Amniotic stem cell (primary cell): ENCODE measurements at regions not wholly inside any gene's neighbourhood (a gene's known extent, or its start where the extent isn't known, plus 50 kb on each side); places are given as distances from the start of the nearest gene placed in this dataset.
"Not testable (repeated sequence)": the region's sequence is repeated elsewhere in the genome, so short reads cannot be mapped to it uniquely, and the experiment has no call there.

Source experiments
- DNase-seq: peaks from one replicate; lab custom pipeline; 2025; lab: John Stamatoyannopoulos, UW

GRCh38 chr6:56745971-56746370 is 103.3 kb upstream of the DST start:
- DNase-seq: no peak

DNA sequence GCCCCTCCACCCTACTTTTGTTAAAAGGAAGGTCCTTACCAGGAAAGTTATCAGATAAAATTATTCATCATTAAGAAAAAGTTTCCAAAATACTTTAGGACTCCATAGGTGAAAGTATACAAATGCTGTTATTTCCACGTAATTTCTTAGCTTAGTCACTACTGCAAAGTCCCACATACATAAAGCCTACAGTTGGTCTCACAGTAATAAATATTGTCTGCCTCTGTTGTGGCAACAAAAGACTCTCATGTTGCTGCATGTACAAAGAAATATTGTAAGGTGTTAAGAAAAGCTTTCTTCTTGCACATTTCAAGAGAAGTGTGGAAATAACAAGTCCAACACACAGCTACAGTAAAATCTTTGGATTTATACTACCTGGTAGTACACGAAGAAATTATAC is 102.4 kb upstream of the DST start:
- DNase-seq: no peak

DNA sequence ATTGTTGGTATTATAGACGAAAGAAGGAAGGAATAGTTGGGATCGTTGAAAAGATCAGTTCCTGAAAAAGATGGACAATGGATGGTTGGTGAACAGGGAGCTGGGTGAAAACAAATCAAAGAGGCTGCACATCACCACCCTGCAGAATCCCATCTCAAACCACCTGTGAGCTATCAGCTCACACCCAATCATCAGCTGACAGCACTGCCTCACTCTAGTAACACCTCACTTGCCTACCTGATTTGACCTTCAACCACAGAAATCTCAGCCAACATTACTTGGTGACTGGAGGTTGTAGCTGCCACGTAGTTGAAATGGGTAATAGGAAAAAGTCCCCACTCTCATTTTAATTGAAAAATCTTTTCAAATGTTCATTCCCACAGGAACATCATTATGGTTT is 101.8 kb upstream of the DST start:
- DNase-seq: no peak

GRCh38 chr6:56742122-56742791 is 99.6 kb upstream of the DST start:
- DNase-seq: no peak

DNA sequence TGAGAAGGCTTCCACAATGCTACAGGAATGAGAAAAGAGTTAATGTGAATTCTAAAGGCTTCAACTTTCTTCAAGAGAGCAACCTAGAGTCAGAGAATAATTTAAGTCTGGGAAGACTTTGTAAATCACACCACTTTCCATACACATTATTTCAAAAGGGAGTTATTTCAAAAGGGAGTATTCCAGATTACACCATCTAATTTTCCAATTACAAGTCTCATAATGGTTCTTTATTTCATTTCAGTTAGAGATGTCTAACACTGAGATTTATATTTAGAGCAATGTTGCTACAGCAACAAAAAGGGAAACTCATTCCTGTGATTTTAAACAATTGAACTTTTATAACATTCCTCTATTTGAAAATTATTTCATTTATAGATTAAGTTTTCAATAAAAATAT is 98.8 kb upstream of the DST start:
- DNase-seq: no peak

DNA sequence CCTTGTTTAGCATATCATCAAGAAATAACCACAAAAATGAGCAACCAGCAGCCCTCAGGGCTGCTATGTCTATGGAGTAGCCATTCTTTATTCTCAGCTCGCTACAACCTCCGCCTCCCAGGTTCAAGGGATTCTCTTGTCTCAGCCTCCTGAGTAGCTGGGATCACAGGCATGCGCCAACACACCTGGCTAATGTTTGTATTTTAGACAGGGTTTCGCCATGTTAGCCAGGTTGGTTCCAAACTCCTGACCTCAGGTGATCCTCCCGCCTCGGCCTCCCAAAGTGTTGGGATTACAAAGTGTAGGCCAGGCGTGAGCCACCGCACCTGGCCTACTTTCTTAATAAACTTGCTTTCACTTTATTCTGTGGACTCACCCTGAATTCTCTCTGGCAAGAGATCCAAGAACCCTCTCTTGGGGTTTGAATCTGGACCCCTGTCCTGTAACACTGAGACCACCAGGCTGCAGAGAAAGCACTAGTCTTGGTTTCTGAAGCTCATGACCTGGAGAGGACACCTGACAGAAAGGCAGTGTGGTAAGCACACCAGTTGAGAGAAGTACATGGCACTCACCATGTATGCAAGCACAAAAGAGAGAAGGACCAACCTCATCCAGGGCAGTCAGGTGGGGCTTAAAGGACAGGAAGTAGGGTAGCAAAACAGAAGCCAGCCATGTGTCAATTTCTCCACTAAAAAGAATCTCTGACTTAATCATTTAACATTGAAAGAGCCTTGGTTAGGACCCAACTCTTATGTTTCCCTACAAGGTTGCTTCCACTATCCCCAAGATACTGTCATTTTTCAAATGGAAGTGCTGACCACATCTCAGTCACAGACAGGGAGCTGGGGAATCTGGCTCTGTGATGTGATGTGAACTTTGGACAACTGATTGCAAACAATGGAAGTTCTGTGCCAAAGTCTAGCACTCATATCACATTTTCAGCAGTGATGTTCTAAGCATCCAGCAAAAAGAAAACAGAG is 97.4 kb upstream of the DST start:
- no peak for DNase-seq

- DNase-seq: no peak
Observed at GRCh38 chr6:56736804-56737203, 94.1 kb upstream of the DST start.

GRCh38 chr6:56734335-56734734 is 91.6 kb upstream of the DST start:
- no peak for DNase-seq

GRCh38 chr6:56733211-56733697 is 90.6 kb upstream of the DST start:
- no peak for DNase-seq

DNA sequence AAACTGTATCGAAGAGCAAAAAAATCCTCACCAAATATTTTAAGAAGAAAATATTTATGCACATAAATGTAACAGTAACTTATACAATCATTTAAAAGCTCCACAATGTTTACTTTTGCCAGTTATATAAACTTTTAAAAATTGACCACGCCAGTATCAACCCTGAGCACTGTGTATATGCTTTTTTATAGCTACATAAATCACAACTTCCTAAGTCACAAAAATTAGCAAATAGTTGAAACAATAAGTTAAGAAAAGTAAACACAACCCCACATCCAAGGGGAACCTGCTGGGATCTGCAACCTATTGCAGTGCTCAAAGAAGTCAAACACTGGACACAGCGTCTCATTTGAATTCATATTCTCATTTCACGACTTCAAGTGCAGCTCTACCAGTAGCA is 89.8 kb upstream of the DST start:
- DNase-seq: no peak

DNA sequence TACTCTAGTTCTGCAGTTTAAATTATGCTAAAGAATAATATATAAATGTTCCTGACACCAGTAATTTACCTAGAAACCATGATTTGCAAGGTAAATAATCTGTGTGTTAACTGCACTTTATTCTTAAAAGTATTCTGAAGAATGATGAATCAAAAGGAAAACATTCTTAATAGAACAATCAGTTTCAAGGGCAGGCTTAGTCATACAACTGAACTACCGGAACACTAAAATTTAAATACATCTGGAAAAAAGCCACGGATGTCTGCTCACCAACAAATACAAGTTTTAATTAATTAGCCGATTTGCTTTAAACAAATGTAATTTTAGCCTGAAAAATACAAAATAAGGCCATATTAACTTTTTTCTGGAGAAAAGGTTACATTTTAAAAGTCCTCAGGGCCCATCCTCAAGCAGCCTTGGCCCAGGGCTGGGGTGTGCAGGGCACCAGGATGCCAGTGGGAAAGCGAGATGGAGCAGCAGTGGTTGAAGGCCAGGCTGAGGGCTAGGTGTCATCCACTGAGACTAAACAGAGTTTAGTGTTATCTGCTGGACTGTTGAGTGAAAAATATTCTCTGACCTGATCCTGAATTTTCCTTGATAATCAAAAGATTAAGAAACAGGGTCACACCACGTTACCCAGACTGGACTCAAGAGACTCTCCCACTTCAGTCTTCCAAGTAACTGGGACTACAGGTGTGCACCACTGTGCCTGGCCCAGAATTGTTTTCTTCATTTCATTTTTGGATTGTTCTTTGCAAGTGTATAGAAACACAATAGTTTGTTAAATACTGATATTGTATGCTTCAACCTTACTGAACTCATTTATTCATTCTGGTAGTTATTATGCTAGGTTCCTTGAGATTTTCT is 88.2 kb upstream of the DST start:
- peak; percentile 44 for DNase-seq

GRCh38 chr6:56729719-56730118 is 87.0 kb upstream of the DST start:
- DNase-seq: no peak

GRCh38 chr6:56729166-56729565 is 86.5 kb upstream of the DST start:
- DNase-seq: not testable (repeated sequence)

DNA sequence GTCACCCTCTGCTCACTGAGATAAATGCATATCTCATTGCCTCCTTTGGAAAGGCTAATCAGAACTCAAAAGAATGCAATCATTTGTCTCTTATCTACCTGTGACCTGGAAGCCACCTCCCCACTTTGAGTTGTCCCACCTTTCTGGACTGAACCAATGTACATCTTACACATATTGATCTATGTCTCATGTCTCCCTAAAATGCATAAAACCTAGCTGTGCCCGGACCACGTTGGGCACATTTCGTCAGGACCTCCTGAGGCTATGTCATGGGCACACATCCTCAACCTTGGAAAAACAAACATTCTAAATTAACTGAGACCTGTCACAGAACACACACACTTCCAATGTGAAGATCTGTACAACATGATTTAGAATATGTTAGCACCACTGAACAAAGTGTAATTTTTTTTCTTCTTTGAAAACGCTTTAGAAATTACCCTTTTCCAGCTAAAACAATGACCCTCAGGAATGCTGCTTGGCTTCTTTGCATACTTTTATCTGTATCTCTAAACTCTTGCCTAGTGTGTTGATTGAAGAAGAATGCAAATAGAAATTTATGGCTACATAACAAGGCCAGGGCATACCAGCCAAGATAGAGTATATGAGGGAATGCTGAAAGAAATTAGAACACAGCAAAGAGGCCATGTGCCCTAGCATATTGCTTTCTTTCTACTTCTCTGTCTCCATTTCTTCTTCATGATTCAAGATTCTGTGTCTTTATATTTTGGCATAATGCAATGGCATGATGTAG is 84.6 kb upstream of the DST start:
- no peak for DNase-seq

DNA sequence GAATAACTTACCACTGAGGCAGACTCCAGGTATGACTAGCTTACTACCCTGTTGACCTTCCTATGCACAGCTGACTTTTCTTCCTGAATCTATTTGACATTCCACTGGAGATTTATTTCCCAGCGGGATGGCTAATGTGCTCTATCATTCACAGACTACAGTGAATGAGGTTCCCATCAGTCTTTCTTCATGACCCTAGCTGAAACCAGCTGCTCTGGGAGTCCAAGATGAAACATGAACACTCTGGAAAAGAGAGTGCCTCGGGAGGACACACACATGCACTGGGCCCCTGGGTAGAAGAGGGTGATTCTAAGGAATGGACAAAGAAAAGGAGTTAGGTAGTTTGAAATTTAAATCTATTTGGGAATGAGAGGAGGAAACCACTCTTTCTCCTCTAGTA is 82.6 kb upstream of the DST start:
- DNase-seq: no peak

DNA sequence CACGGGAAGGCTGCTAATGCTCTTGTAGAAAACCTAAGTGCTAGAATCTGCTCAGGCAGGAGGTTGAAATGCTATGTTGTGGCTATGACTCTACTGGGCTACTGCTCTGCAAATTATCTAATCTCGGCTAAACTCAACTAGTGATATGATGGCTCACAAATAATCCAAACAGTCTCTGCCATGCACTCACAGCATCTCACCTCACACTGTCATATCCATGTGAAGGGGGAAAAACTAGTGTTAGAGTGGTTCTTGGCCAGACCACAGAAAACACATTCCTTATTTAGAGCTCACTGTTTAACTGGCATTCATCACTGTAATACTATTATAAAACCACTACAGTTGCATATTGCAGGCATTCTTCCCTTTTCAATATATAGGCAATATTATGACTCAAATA is 81.8 kb upstream of the DST start:
- DNase-seq: no peak

DNA sequence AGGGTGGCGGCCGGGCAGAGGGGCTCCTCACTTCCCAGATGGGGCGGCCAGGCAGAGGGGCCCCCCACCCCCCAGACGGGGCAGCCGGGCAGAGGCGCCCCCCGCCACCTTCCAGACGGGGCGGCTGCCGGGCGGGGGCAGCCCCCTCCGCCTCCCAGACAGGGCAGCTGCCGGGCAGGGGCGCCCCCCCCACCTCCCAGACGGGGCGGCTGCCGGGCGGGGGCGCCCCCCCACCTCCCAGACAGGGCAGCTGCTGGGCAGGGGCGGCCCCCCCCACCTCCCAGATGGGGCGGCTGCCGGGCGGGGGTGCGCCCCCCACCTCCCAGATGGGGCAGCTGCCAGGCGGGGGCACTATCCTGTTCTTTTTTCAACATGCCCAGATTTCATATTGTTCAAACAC is 78.2 kb upstream of the DST start:
- DNase-seq: no peak

DNA sequence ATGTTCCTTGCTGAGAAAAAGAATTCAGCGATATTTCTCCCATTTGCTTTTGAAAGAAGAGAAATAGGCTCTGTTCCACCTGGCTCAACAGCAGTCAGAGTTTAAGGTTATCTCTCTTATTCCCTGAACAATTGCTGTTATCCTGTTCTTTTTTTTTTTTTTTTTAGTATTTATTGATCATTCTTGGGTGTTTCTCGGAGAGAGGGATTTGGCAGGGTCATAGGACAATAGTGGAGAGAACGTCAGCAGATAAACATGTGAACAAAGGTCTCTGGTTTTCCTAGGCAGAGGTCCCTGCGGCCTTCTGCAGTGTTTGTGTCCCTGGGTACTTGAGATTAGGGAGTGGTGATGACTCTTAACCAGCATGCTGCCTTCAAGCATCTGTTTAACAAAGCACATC is 77.5 kb upstream of the DST start:
- DNase-seq: not testable (repeated sequence)

- not testable (repeated sequence) for DNase-seq
Observed at GRCh38 chr6:56719315-56720058, 76.8 kb upstream of the DST start.

DNA sequence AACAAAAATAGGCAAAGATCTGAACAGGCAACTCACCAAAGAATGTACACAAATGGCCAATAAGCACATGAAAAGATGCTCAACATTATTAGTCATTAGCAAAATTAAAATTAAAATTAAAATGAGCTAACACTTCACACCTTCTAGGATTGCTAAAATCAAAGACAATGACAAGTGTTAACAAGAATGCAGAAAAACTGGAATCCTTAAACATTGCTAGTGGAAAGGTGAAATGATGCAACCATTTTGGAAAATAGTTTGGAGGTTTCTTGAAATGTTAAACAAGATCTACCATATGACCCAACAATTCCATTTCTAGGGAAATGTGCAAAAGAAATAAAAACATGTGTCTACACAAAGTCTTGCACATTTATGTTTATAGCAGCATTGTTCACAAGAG is 75.5 kb upstream of the DST start:
- no peak for DNase-seq

DNA sequence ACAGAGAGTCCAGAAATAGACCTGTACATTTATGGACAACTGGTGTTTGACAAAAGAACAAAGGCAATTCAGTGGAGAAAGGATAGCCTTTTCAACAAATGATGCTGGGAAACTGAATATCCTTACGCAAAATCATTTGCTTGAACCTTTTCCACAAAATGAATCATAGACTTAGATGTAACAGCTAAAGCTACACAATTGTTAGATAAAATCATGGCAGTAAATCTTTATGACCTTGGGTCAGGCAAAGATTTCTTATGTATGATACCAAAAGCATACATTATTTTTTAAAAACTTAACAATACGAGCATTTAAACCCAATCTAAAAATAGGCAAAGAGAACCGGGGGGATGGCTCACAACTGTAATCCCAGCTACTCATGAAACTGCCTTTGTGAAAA is 73.5 kb upstream of the DST start:
- DNase-seq: no peak
